GM12865 (cell line): ENCODE measurements at regions not wholly inside any gene's neighbourhood (a gene's known extent, or its start where the extent isn't known, plus 50 kb on each side); places are given as distances from the start of the nearest gene placed in this dataset.

Experiments used
- DNase-seq: peaks from one replicate; pipeline ENCODE4 v3.0.0; 2010; ENCODE audit warnings: low read depth
- H3K4me3 ChIP-seq: 2 replicates; pipeline ENCODE4 v1.5.1; 2011; ENCODE audit warnings: mild to moderate bottlenecking, low read depth, low read length, control low read depth
- CTCF ChIP-seq: IDR thresholded peaks from 2 replicates; pipeline ENCODE4 v1.5.1; 2011; ENCODE audit warnings: low read length, control low read depth, low read depth, inconsistent platforms; ENCODE audit not compliant: insufficient read depth; ENCODE audit errors: missing control alignments

DNA sequence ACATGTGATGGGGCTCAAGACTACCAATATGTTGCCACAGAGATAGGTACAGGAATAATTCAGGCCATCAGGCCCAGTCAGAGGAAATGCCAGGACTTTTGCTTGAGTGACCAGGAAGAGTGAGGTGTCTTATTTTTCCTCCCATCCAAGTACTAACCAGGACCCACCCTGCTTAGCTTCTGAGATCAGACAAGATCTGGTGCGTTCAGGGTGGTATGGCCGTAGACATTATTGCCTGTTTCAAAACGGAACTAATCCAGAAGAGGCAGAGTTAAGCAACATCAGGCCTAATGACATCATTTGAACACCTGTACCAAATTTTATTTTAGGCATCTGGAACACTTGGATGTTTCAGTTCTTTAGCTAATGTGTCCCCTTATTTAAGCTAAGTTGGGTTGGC is 205.5 kb upstream of the POU2AF2 start:
- no peak for DNase-seq
- TF ChIP-seq CTCF, result no peak
- no peak overlapping the region for H3K4me3 ChIP-seq

DNA sequence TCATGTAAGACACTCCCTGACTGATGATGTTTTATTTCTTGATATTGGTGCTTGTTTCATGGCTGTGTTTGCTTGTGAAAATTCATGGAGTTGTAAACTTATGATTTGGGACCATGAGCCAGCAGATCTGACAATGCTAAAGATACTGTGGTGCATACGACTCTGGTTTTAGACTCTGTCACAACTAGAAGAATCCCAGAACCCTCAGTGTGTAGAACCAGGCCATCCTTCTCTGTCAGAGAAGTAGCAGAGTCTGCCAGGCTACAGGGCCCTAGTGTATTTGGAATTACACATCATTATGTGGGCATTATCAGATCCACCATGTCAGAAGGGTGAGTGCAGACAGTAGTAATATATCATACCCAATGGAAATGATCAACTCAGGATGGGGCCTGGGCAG is 209.8 kb upstream of the POU2AF2 start:
- no peak for DNase-seq
- H3K4me3 ChIP-seq, result no peak overlapping the region
- no peak for TF ChIP-seq CTCF

DNA sequence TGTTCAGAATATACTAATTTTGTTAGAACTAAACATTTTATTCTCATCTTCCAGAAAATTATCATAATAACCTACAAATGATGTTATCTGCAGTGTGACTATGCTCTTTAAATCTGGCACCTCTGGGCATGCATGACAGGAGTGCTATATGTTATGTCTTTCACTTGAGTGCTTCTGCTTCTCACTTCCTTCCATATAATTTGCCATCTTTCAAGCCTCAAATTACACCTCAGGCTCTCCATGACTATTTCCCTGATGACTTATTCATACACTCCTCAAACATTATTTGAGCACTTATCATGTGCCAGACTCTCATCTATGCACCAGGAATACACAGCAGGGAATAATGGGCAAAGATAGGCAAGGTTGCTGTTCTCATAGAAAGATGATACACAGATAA is 219.3 kb upstream of the POU2AF2 start:
- TF ChIP-seq CTCF, result no peak
- no peak overlapping the region for H3K4me3 ChIP-seq
- no peak for DNase-seq

DNA sequence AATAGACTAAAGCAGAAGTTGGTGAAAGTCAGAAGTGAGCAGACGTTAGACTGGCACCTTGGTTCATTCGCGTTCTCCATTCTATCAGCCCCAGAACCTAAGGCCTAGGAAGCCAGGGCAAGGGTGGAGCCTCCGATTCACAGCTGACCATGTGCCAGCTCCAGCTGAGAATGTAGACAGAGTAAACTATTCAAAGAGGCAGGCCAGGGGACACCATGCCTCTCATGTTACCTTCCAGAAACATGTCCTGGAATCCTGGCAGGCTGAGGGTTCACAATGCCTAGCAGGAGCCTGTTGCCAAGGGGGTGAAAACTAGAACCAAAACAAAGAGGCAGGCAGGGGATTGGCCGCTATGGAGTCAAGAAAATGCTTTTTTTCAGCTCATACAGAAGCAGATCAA is 224.4 kb upstream of the POU2AF2 start:
- H3K4me3 ChIP-seq, result no peak overlapping the region
- no peak for TF ChIP-seq CTCF
- no peak for DNase-seq

DNA sequence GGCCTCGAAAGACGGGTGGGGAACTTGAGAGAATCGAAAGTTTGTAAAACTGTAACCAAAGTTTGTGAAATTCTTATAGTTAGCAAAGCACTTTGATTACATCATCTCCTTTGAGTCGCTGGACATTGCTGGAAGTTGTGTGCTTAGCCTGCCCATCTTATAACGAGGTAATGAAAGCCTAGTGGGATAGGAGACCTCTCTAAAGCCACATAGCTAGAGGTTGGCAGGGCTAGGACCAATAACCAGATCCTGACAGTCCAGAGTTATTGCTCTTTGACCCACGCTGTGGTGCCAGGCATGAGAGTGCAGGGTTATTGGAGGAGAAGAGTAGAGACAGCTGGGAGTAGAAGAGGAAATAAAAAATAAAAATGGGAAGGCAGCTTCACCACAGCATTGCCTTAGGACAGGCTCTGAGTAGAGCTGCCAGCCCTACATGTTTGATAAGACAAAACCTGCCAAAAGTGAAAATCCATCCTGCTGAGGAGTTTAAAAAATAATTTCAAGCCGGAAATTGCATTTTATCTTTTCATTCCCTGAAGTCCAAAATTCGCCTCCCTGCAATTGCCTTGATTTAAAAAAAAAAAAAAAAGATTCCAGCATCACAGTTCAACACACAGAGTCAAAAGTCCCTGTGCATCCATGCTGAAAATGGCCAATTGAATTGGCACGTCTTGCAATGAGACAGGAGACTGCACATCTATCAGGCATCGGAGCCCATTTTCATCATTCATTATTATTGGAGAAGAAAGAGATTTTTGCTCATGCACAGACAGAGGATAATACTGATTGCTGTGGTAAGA is 225.5 kb upstream of the POU2AF2 start:
- TF ChIP-seq CTCF, result no peak
- H3K4me3 ChIP-seq, result no peak overlapping the region
- DNase-seq, result no peak

- no peak overlapping the region for H3K4me3 ChIP-seq
- DNase-seq, result no peak
- TF ChIP-seq CTCF, result no peak
Observed at GRCh38 chr11:111019451-111019850, 226.1 kb upstream of the POU2AF2 start.

- TF ChIP-seq CTCF, result no peak
- no peak for DNase-seq
- no peak overlapping the region for H3K4me3 ChIP-seq
Observed at GRCh38 chr11:111018566-111018965, 227.0 kb upstream of the POU2AF2 start.
